ENCODE measurements at regions not wholly inside any gene's neighbourhood (a gene's known extent, or its start where the extent isn't known, plus 50 kb on each side); places are given as distances from the start of the nearest gene placed in this dataset.

DNA sequence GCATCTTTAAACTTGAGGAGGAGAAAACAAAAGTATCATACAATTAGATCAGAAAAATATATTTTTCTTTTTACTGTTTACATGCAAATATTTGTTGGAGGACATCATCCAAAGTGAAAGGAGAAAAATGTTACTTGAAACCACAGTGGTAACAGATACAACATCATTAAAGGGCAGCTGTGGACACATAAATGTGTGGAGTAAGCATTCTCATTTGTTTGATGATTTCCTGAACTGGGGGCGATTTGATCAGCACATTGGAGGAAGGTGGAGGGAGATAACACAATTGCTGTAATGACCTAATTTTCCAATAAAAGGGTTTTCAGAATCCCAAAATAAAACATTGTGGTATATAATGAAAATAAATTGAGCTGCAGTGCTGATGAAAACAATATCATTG lies 314.5 kb upstream of the HS3ST1 start:
- no peak overlapping the region for H3K27ac Mint-ChIP-seq
- TF ChIP-seq CTCF (IDR thresholded peaks at IDR 0.05), result no peak
- H3K4me3 Mint-ChIP-seq, result no peak overlapping the region
- DNase-seq, result no peak
- peaks cover 2% of the 10 kb centered on the region; the same call in 1 of the 2 replicates for H3K27me3 Mint-ChIP-seq (ENCODE audit: insufficient read depth)
- peaks cover 12% of the 10 kb centered on the region; the same call in 1 of the 2 replicates for H3K9me3 Mint-ChIP-seq
- H3K4me1 Mint-ChIP-seq (ENCODE audit: low read depth), result peaks cover 2% of the 10 kb centered on the region; the same call in 1 of the 2 replicates
- H3K36me3 Mint-ChIP-seq (ENCODE audit: low read depth), result no peaks in the 10 kb centered on the region

- DNase-seq, result no peak
These were observed 312.5 kb upstream of the HS3ST1 start for GRCh38 chr4:11741190-11741652.

GRCh38 chr4:11739992-11740391 lies 311.3 kb upstream of the HS3ST1 start:
- DNase-seq, result no peak
- Mint-ChIP-seq H3K36me3 (ENCODE audit: low read depth) (no peaks in the 10 kb centered on the region), H3K4me1 (ENCODE audit: low read depth) (no peaks in the 10 kb centered on the region), H3K9me3 (peaks cover 4% of the 10 kb centered on the region; the same call in 1 of the 2 replicates), H3K4me3 (no peak overlapping the region), H3K27me3 (ENCODE audit: insufficient read depth) (peaks cover 2% of the 10 kb centered on the region; the same call in 1 of the 2 replicates), H3K27ac (no peak overlapping the region)
- TF ChIP-seq CTCF (IDR thresholded peaks at IDR 0.05), result no peak

More at GRCh38 chr4:11741190-11741652, 312.5 kb upstream of the HS3ST1 start:
- H3K4me3 Mint-ChIP-seq, result no peak overlapping the region
- H3K9me3 Mint-ChIP-seq, result peaks cover 10% of the 10 kb centered on the region; the same call in 1 of the 2 replicates
- no peaks in the 10 kb centered on the region for H3K4me1 Mint-ChIP-seq (ENCODE audit: low read depth)
- no peaks in the 10 kb centered on the region for H3K36me3 Mint-ChIP-seq (ENCODE audit: low read depth)
- no peak for TF ChIP-seq CTCF (IDR thresholded peaks at IDR 0.05)
- H3K27me3 Mint-ChIP-seq (ENCODE audit: insufficient read depth), result peaks cover 4% of the 10 kb centered on the region; the same call in 1 of the 2 replicates
- H3K27ac Mint-ChIP-seq, result no peak overlapping the region

DNA sequence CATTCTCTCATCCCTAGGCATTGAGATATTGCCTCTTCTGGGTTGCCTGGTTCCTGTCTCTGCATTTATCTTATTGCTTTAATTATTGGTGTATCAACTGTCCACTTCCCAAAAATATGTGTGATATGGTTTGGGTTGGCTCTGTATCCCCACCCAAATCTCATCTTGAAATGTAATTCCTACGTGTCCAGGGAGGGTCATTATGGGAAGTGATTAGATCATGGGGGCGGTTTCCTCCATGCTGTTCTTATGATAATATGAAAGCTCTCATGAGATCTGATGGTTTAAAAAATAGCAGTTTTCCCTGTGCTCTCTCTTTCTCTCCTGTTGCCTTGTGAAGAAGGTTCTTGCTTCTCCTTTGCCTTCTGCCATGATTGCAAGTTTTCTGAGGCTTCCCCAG lies 308.3 kb upstream of the HS3ST1 start:
- H3K4me3 Mint-ChIP-seq, result no peak overlapping the region
- DNase-seq, result no peak
- peaks cover 2% of the 10 kb centered on the region; the same call in 1 of the 2 replicates for H3K27me3 Mint-ChIP-seq (ENCODE audit: insufficient read depth)
- no peaks in the 10 kb centered on the region; the same call in 1 of the 2 replicates for H3K36me3 Mint-ChIP-seq (ENCODE audit: low read depth)
- H3K4me1 Mint-ChIP-seq (ENCODE audit: low read depth), result no peaks in the 10 kb centered on the region
- H3K27ac Mint-ChIP-seq, result no peak overlapping the region
- peaks cover 4% of the 10 kb centered on the region; the same call in 1 of the 2 replicates for H3K9me3 Mint-ChIP-seq
- TF ChIP-seq CTCF (IDR thresholded peaks at IDR 0.05), result no peak

GRCh38 chr4:11735651-11736050 lies 307.0 kb upstream of the HS3ST1 start:
- H3K27ac Mint-ChIP-seq, result no peak overlapping the region
- no peaks in the 10 kb centered on the region for H3K4me1 Mint-ChIP-seq (ENCODE audit: low read depth)
- H3K27me3 Mint-ChIP-seq (ENCODE audit: insufficient read depth), result peaks cover 2% of the 10 kb centered on the region; the same call in 1 of the 2 replicates
- no peak for TF ChIP-seq CTCF (IDR thresholded peaks at IDR 0.05)
- no peaks in the 10 kb centered on the region; the same call in 1 of the 2 replicates for H3K36me3 Mint-ChIP-seq (ENCODE audit: low read depth)
- H3K4me3 Mint-ChIP-seq, result no peak overlapping the region
- H3K9me3 Mint-ChIP-seq, result peaks cover 4% of the 10 kb centered on the region; the same call in 1 of the 2 replicates
- no peak for DNase-seq
